ENCODE measurements at regions not wholly inside any gene's neighbourhood (a gene's known extent, or its start where the extent isn't known, plus 50 kb on each side); places are given as distances from the start of the nearest gene placed in this dataset.
"Not testable (repeated sequence)": the region's sequence is repeated elsewhere in the genome, so short reads cannot be mapped to it uniquely, and the experiment has no call there.

DNA sequence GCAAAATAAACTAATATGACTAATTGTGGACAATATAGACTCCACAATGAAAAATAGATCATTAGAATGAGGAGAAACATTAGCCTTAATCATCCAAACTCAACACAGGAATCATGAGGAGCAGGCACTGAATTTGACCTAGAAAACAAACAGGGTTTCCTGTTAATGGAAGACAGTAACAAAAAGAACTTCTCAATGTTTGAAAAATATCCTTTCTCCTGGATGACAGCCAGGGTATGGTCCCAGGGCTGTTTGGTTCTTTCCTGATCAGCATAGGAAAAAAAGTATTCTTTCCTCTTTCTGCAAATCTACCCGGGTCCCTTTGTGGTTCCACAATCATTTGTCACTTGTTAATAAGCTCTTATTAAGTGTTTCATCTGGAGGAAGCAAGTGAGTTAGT is 145.3 kb upstream of the SVIL start:
- intact Hi-C loops (cut with DNase I; ENCODE audit: low total_unique reads): no loop called here
- H3K4me3 ChIP-seq: no peak overlapping the region
- DNase-seq: no peak
- peaks cover 0 to 49% (median 15%) of the 10 kb centered on the region in 4 donors for H3K4me1 ChIP-seq
- H3K9me3 ChIP-seq: no peaks in the 10 kb centered on the region
- TF ChIP-seq, protein P1, sequence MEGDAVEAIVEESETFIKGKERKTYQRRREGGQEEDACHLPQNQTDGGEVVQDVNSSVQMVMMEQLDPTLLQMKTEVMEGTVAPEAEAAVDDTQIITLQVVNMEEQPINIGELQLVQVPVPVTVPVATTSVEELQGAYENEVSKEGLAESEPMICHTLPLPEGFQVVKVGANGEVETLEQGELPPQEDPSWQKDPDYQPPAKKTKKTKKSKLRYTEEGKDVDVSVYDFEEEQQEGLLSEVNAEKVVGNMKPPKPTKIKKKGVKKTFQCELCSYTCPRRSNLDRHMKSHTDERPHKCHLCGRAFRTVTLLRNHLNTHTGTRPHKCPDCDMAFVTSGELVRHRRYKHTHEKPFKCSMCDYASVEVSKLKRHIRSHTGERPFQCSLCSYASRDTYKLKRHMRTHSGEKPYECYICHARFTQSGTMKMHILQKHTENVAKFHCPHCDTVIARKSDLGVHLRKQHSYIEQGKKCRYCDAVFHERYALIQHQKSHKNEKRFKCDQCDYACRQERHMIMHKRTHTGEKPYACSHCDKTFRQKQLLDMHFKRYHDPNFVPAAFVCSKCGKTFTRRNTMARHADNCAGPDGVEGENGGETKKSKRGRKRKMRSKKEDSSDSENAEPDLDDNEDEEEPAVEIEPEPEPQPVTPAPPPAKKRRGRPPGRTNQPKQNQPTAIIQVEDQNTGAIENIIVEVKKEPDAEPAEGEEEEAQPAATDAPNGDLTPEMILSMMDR (IDR thresholded peaks at IDR 0.05): no peak
- no peaks in the 10 kb centered on the region for H3K27me3 ChIP-seq
- H3K36me3 ChIP-seq: no peaks in the 10 kb centered on the region
- H3K27ac ChIP-seq: peak overlapping the region; percentile 35 to 44

DNA sequence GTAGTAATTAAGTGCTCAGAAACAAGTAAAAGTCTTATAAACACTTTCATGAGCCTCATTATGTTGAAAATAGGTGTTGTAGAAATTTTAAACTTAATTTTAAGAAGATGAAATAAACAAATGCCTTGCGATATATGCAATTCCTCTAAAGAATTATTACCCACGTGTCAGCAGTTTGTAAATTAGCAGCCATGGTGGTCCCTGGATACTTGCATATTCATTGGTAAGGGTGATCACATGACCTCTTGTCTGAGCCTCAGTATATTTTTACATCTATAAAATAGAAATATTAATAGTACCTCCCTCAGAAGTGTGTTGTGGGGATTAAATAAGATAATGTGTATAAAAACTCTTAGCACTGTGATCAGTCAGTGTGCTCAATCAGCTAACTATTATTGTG is 141.5 kb upstream of the SVIL start:
- Histone ChIP-seq H3K27ac (no peak overlapping the region), H3K4me3 (no peak overlapping the region), H3K4me1 (peaks cover 0 to 26% (median 2%) of the 10 kb centered on the region in 4 donors), H3K27me3 (no peaks in the 10 kb centered on the region), H3K36me3 (no peaks in the 10 kb centered on the region), H3K9me3 (no peaks in the 10 kb centered on the region)
- no peak for DNase-seq
- intact Hi-C loops (cut with DNase I; ENCODE audit: low total_unique reads): no loop called here
- TF ChIP-seq, protein P1 (IDR thresholded peaks at IDR 0.05): no peak

DNA sequence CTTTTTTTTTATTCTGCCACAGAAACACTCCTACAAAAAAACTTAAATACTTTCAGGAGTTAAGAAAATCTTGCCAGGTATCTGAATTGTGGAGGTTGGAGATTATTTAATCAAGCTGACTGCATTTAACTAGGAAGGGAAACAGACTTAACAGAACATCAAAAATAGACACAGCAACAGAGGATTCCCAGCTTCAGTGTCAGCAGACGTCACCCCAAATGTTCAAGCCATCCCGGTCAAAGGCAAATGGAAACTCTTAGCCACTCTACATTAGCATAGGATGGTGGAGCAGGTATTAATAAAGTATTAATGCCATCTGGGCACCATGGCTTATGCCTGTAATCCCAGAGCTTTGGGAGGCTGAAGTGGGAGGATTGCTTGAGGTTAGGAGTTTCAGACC is 139.7 kb upstream of the SVIL start:
- H3K36me3 ChIP-seq: no peaks in the 10 kb centered on the region
- TF ChIP-seq, protein P1 (IDR thresholded peaks at IDR 0.05): no peak
- no peaks in the 10 kb centered on the region for H3K9me3 ChIP-seq
- H3K4me3 ChIP-seq: no peak overlapping the region
- DNase-seq: no peak
- intact Hi-C loops (cut with DNase I; ENCODE audit: low total_unique reads): no loop called here
- H3K27ac ChIP-seq: no peak overlapping the region
- H3K27me3 ChIP-seq: no peaks in the 10 kb centered on the region
- peaks cover 0 to 9% (median 0%) of the 10 kb centered on the region in 4 donors for H3K4me1 ChIP-seq

DNA sequence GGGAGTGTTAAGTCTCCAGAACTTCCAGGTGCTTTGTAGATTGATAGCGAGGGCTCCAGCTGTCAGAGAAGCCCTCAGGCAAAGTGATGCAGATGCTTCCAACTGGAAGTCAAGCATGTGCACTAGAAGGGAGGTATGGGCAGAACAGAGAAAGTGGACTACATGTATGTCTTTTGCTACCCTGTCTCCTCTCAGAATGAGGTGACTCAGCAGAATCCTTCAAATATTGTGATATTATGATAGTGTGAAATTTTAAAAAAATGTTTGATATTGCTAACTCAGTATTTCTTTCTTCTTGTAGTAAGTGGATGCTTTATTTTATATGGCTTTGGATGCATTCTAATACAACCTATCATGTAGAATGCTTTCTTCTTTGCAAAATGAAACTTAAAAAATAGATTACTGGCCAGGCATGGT is 138.9 kb upstream of the SVIL start:
- no peaks in the 10 kb centered on the region for H3K27me3 ChIP-seq
- H3K9me3 ChIP-seq: no peaks in the 10 kb centered on the region
- DNase-seq: no peak
- H3K4me1 ChIP-seq: peaks cover 0 to under 1% (median 0%) of the 10 kb centered on the region in 4 donors
- no peaks in the 10 kb centered on the region for H3K36me3 ChIP-seq
- H3K27ac ChIP-seq: no peak overlapping the region
- H3K4me3 ChIP-seq: no peak overlapping the region
- intact Hi-C loops (cut with DNase I; ENCODE audit: low total_unique reads): no loop called here
- TF ChIP-seq, protein P1 (IDR thresholded peaks at IDR 0.05): no peak

DNA sequence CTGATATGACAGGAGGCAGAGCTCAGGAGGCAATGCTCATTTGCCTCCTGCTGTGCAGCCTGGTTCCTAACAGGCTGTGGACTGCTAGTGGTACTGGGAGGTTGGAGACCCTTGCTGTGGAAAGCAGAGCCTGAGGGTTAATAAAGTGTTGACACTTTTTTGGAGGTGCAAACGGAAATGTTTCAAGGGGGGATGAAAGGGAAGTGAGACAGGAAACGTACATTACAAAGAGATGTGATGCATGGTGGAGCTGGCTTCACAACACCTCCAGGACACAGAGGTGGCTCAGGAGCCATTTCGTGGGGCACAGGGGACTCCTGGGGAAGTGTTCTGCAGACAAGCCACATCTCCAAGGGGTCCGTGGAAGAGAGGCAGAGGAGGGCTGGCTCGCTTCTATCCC is 137.6 kb upstream of the SVIL start:
- intact Hi-C loops (cut with DNase I; ENCODE audit: low total_unique reads): no loop called here
- Histone ChIP-seq H3K4me3 (no peak overlapping the region), H3K27ac (no peak overlapping the region), H3K36me3 (no peaks in the 10 kb centered on the region), H3K9me3 (no peaks in the 10 kb centered on the region), H3K4me1 (no peaks in the 10 kb centered on the region), H3K27me3 (no peaks in the 10 kb centered on the region)
- no peak for DNase-seq
- TF ChIP-seq, protein P1 (IDR thresholded peaks at IDR 0.05): no peak

DNA sequence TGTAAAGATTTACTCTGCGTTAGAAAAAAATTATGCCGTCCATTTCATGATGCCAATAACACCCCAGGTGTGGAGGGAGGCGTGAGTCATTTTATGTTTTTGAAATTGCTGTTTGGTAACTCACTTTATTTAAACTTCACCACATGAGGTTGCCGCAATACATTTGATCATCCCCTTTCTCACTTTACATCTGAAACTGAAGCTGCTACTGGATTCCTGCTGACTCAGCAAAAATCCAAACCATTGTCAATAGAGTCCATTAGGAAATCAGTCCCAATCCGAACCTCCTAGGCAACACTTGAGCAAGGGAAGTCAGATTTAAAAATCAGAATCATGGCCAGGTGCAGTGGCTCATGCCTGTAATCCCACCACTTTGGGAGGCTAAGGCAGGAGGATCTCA is 136.6 kb upstream of the SVIL start:
- TF ChIP-seq, protein P1 (IDR thresholded peaks at IDR 0.05): no peak
- no peak overlapping the region for H3K4me3 ChIP-seq
- no peaks in the 10 kb centered on the region for H3K9me3 ChIP-seq
- no peak for DNase-seq
- H3K36me3 ChIP-seq: no peaks in the 10 kb centered on the region
- no peak overlapping the region for H3K27ac ChIP-seq
- H3K27me3 ChIP-seq: no peaks in the 10 kb centered on the region
- intact Hi-C loops (cut with DNase I; ENCODE audit: low total_unique reads): no loop called here
- H3K4me1 ChIP-seq: no peaks in the 10 kb centered on the region

DNA sequence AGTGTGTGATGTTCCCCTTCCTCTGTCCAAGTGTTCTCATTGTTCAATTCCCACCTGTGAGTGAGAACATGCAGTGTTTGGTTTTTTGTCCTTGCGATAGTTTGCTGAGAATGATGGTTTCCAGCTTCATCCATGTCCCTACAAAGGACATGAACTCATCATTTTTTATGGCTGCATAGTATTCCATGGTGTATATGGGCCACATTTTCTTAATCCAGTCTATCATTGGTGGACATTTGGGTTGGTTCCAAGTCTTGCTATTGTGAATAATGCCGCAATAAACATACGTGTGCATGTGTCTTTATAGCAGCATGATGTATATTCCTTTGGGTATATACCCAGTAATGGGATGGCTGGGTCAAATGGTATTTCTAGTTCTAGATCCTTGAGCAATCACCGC is 134.5 kb upstream of the SVIL start:
- H3K4me1 ChIP-seq; intact Hi-C loops (cut with DNase I; ENCODE audit: low total_unique reads); DNase-seq; H3K27ac ChIP-seq; H3K4me3 ChIP-seq; H3K9me3 ChIP-seq; H3K36me3 ChIP-seq; H3K27me3 ChIP-seq: not testable (repeated sequence)
